Chondrocyte (in vitro differentiated cells): ENCODE measurements at regions not wholly inside any gene's neighbourhood (a gene's known extent, or its start where the extent isn't known, plus 50 kb on each side); places are given as distances from the start of the nearest gene placed in this dataset.

Experiments
- DNase-seq: peaks from one replicate; pipeline ENCODE4 v3.0.0; 2021; ENCODE audit warnings: mixed read lengths, low spot score
- H3K27ac Mint-ChIP-seq: one replicate; pipeline ENCODE4 v1.8.0; 2021; ENCODE audit warnings: mild to moderate bottlenecking, moderate library complexity, mixed read lengths; ENCODE audit not compliant: unreplicated experiment
- H3K27me3 Mint-ChIP-seq: 2 replicates; pipeline ENCODE4 v1.8.0; 2021; ENCODE audit warnings: low read depth, mixed read lengths
- H3K36me3 Mint-ChIP-seq: 2 replicates; pipeline ENCODE4 v1.8.0; 2021; ENCODE audit warnings: low read depth, mixed read lengths
- H3K4me1 Mint-ChIP-seq: 2 replicates; pipeline ENCODE4 v1.8.0; 2021; ENCODE audit warnings: low read depth, mild to moderate bottlenecking, mixed read lengths
- H3K4me3 Mint-ChIP-seq: one replicate; pipeline ENCODE4 v1.8.0; 2021; ENCODE audit warnings: mild to moderate bottlenecking, moderate library complexity, mixed read lengths; ENCODE audit not compliant: unreplicated experiment
- H3K9me3 Mint-ChIP-seq: 2 replicates; pipeline ENCODE4 v1.8.0; 2021; ENCODE audit warnings: low read depth, mixed read lengths
- TF ChIP-seq, protein P1 (sequence below): fragments of 200-600 bp; sonication (generic); IDR thresholded peaks from 2 replicates; pipeline ENCODE4 v1.5.0; 2021; ENCODE audit warnings: antibody characterized with exemption, mild to moderate bottlenecking, moderate library complexity

DNA sequence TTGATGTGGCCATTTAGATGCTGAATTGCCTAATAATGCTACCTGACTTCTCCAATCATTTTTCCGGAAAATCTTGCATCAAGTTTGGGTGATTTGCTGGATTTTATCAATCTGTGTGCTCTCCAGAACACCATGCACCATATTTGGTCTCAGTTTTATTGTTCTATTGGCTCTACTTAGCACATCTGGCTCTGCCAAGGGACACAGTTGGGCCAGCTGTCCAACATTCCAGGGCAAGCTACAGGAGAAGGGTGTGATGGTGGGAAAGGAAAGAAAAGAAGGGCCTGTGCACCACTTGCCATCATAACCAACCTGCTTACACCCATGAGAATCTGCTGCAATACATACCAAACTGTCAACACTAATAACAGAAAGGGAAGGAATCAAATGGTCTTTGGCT lies 90.2 kb upstream of the NFIA start:
- DNase-seq, result no peak
- Mint-ChIP-seq H3K27ac (no peak overlapping the region), H3K36me3 (no peaks in the 10 kb centered on the region), H3K9me3 (no peaks in the 10 kb centered on the region), H3K27me3 (no peaks in the 10 kb centered on the region), H3K4me1 (peaks cover 51% of the 10 kb centered on the region), H3K4me3 (no peak overlapping the region)
- TF ChIP-seq, protein P1, sequence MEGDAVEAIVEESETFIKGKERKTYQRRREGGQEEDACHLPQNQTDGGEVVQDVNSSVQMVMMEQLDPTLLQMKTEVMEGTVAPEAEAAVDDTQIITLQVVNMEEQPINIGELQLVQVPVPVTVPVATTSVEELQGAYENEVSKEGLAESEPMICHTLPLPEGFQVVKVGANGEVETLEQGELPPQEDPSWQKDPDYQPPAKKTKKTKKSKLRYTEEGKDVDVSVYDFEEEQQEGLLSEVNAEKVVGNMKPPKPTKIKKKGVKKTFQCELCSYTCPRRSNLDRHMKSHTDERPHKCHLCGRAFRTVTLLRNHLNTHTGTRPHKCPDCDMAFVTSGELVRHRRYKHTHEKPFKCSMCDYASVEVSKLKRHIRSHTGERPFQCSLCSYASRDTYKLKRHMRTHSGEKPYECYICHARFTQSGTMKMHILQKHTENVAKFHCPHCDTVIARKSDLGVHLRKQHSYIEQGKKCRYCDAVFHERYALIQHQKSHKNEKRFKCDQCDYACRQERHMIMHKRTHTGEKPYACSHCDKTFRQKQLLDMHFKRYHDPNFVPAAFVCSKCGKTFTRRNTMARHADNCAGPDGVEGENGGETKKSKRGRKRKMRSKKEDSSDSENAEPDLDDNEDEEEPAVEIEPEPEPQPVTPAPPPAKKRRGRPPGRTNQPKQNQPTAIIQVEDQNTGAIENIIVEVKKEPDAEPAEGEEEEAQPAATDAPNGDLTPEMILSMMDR, result no peak

DNA sequence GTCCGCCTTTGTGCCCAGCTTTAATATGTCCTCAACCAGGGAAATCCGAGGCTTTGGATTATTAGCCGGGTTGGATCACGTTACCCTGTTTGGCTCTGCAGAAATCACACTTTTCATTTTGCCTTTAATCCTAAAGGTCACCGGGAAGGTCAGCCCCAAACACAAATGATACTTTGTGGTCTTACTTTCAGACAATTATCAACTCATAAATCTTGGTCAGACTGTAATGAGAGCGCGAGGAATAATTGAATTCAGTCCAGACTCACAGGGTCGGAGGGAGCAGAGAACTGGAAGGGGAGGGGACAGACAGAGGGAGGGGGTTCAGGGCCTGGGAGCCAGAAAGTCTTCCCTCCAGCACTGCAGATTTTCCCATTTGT lies 91.7 kb upstream of the NFIA start:
- TF ChIP-seq, protein P1, result no peak
- Mint-ChIP-seq H3K4me3 (peak overlapping the region; percentile 15), H3K36me3 (no peaks in the 10 kb centered on the region), H3K27me3 (no peaks in the 10 kb centered on the region), H3K4me1 (peaks cover 51% of the 10 kb centered on the region), H3K9me3 (no peaks in the 10 kb centered on the region), H3K27ac (peak overlapping the region; percentile 96)
- DNase-seq, result no peak

DNA sequence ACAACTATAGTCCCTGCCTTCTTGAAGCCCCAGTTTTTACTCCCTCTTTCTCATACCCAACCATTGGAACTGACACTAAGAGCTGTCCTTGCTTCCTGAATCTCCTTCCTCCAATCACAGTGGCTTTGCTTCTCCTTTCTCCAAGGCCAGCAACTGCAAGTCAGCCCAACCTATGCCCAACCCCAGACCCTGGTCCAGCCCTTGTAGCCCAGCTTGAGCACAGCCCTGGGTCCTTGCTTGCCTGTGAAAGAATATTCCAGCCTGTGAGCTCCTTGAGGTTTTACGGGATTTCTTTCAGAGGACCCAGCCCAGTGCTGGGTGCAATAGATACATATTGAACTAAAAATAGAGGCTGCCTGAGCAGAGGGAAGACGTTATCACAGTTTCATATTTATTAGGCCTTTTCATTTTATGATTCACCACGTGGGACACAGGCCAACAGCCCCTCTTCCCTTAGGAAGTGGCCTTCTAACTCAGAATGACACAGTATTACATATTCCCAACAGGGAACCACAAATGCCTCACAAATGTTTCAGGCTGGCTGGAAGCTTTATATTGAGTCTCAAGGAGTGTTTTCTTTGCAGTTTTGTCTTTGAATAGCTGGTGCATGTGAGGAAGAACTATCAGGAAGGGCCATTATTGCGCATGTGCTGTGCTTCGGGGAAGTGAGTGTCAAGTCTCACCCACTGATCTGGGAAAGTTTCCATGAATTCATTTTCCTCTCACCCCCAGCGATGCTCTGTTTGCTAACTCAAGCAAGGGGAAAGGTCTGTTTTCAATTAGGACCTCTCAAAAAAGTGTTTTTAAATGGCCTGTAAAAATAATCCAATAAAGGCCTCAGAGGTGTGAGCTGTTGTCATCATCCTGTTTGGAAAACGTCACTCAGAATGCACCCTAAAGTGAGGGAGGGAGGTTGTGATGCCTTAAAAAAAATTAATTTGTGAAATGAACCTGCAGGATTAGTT lies 92.3 kb upstream of the NFIA start:
- TF ChIP-seq, protein P1, result no peak
- peak overlapping the region; percentile 42 for H3K4me3 Mint-ChIP-seq

DNA sequence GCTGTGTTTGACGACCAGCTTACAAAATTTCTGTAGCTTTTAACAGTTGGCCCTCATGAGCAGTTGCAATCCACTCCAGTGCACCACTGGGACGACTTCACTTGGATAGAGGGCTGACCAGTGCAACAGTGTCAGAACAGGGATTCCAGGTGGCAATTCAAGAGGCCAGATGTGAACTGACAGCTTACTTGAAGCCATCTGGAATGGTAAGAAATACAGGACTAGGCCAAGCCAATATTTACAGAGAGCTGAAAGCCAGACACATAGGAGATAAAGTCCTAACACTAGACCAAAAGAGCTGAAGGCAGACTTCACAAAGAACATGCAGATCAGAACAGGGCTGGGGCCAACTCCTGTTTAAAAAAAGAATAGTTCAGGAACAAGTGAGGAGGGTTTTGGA lies 93.5 kb upstream of the NFIA start:
- TF ChIP-seq, protein P1, result no peak
- peaks cover 57% of the 10 kb centered on the region for H3K4me1 Mint-ChIP-seq
- H3K27ac Mint-ChIP-seq, result peak overlapping the region; percentile 96
- no peaks in the 10 kb centered on the region for H3K9me3 Mint-ChIP-seq
- no peak for DNase-seq
- no peak overlapping the region for H3K4me3 Mint-ChIP-seq
- H3K27me3 Mint-ChIP-seq, result no peaks in the 10 kb centered on the region
- no peaks in the 10 kb centered on the region for H3K36me3 Mint-ChIP-seq

More for the DNA sequence above, 92.3 kb upstream of the NFIA start:
- Mint-ChIP-seq H3K9me3 (no peaks in the 10 kb centered on the region), H3K36me3 (no peaks in the 10 kb centered on the region), H3K27ac (peak overlapping the region; percentile 96), H3K4me1 (peaks cover 51% of the 10 kb centered on the region), H3K27me3 (no peaks in the 10 kb centered on the region)
- DNase-seq, result no peak

DNA sequence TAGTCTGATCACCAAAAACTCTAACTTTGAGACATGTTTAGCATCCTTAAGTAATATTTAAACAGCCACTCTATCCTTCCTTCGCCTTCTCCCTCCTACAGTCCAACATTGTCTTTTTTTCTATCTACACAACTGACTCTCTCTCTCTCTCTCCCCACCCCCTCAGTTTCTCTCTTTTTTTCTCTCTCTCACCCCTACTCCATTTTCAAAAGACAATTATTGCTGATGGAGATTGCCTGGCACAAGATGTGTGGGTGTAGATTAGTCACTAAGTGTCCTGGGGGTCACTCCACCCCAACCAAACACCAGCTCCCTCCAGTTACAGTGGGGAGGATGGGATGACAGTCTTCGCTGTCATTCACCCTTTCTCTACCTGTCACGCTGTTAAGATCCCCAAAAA lies 94.5 kb upstream of the NFIA start:
- Mint-ChIP-seq H3K36me3 (no peaks in the 10 kb centered on the region), H3K4me3 (no peak overlapping the region), H3K9me3 (no peaks in the 10 kb centered on the region), H3K4me1 (peaks cover 56% of the 10 kb centered on the region), H3K27me3 (no peaks in the 10 kb centered on the region), H3K27ac (no peak overlapping the region)
- DNase-seq, result no peak
- TF ChIP-seq, protein P1, result no peak
